GM19438 (cell line): ENCODE measurements at regions not wholly inside any gene's neighbourhood (a gene's known extent, or its start where the extent isn't known, plus 50 kb on each side); places are given as distances from the start of the nearest gene placed in this dataset.

Experiments
- ATAC-seq: cut with Tn5 transposase; IDR thresholded peaks from one replicate; pipeline ENCODE4 v1.9.1; 2021; ENCODE audit warnings: low read depth; ENCODE audit not compliant: unreplicated experiment

- no peak for ATAC-seq
Measured at GRCh38 chr16:80317116-80317515, 223.7 kb upstream of the DYNLRB2 start.

GRCh38 chr16:80314042-80314441 lies 226.8 kb upstream of the DYNLRB2 start:
- ATAC-seq = no peak

GRCh38 chr16:80309178-80309577 lies 231.6 kb upstream of the DYNLRB2 start:
- no peak for ATAC-seq

GRCh38 chr16:80305410-80305809 lies 235.4 kb upstream of the DYNLRB2 start:
- no peak for ATAC-seq

- ATAC-seq = no peak
Measured at GRCh38 chr16:80303691-80304090, 237.1 kb upstream of the DYNLRB2 start.

GRCh38 chr16:80300876-80301275 lies 239.9 kb upstream of the DYNLRB2 start:
- no peak for ATAC-seq

GRCh38 chr16:80300456-80300855 lies 240.3 kb upstream of the DYNLRB2 start:
- ATAC-seq = no peak

- ATAC-seq = no peak
Measured at GRCh38 chr16:80299416-80299815, 241.4 kb upstream of the DYNLRB2 start.

GRCh38 chr16:80298676-80299075 lies 242.1 kb upstream of the DYNLRB2 start:
- no peak for ATAC-seq

- no peak for ATAC-seq
Measured at GRCh38 chr16:80296034-80296433, 244.8 kb upstream of the DYNLRB2 start.

- no peak for ATAC-seq
Measured at GRCh38 chr16:80294172-80294571, 246.6 kb upstream of the DYNLRB2 start.

- ATAC-seq = no peak
Measured at GRCh38 chr16:80288616-80289015, 252.2 kb upstream of the DYNLRB2 start.

GRCh38 chr16:80287674-80288073 lies 253.1 kb upstream of the DYNLRB2 start:
- ATAC-seq = no peak

GRCh38 chr16:80285104-80285503 lies 255.7 kb upstream of the DYNLRB2 start:
- ATAC-seq = no peak

- ATAC-seq = no peak
Measured at GRCh38 chr16:80283466-80284392, 257.1 kb upstream of the DYNLRB2 start.

- ATAC-seq = no peak
Measured at GRCh38 chr16:80280557-80280956, 260.2 kb upstream of the DYNLRB2 start.

GRCh38 chr16:80279656-80280055 lies 261.1 kb upstream of the DYNLRB2 start:
- no peak for ATAC-seq

- ATAC-seq = no peak
Measured at GRCh38 chr16:80277182-80277581, 263.6 kb upstream of the DYNLRB2 start.

GRCh38 chr16:80274576-80275191 lies 266.1 kb upstream of the DYNLRB2 start:
- ATAC-seq = no peak

- no peak for ATAC-seq
Measured at GRCh38 chr16:80273635-80274538, 266.9 kb upstream of the DYNLRB2 start.
